ENCODE measurements at regions not wholly inside any gene's neighbourhood (a gene's known extent, or its start where the extent isn't known, plus 50 kb on each side); places are given as distances from the start of the nearest gene placed in this dataset.

DNA sequence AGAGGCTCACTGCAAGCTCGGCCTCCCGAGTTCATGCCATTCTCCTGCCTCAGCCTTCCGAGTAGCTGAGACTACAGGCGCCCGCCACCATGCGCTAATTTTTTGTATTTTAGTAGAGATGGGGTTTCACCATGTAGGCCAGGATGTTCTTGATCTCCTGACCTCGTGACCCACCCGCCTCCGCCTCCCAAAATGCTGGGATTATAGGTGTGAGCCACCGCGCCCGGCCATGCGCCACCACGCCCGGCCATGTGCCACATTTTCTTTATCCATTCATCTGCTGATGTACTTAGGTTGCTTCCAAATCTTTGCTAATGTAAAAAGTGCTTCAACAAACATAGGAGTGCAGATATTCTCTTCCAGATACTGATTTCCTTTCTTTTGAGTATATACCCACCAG is 408.6 kb downstream of the CAAP1 start:
- Histone ChIP-seq H4K20me1 (ENCODE audit: insufficient read depth, low read length) (no peaks in the 10 kb centered on the region), H3K9me3 (ENCODE audit: low read length) (no peaks in the 10 kb centered on the region), H3K36me3 (ENCODE audit: insufficient read depth, low read length) (no peaks in the 10 kb centered on the region), H3K4me2 (ENCODE audit: low read length) (no peak overlapping the region), H3K9me2 (ENCODE audit: insufficient read depth, low read length) (no peaks in the 10 kb centered on the region), H3K4me1 (ENCODE audit: insufficient read depth, low read length, poor library complexity, severe bottlenecking) (no peaks in the 10 kb centered on the region), H3K79me2 (ENCODE audit: insufficient read depth, low read depth, low read length) (no peaks in the 10 kb centered on the region), H3K27ac (ENCODE audit: low read depth, low read length, poor library complexity, severe bottlenecking) (no peak overlapping the region), H2AFZ (ENCODE audit: low read length) (no peak overlapping the region), H3K4me3 (ENCODE audit: low read depth, low read length, poor library complexity, severe bottlenecking) (no peak overlapping the region)
- intact Hi-C loops (cut with micrococcal nuclease; ENCODE audit: unreplicated experiment) = no loop called here
- ChIA-PET POLR2A (no interaction called here), CTCF (ENCODE audit: unreplicated experiment) (no interaction called here)
- no peak for DNase-seq (ENCODE audit: low spot score)
- no peak for TF ChIP-seq EZH2phosphoT487 (IDR thresholded peaks at IDR 0.05; ENCODE audit: borderline replicate concordance, low read depth, low read length)
- TF ChIP-seq, protein P1, sequence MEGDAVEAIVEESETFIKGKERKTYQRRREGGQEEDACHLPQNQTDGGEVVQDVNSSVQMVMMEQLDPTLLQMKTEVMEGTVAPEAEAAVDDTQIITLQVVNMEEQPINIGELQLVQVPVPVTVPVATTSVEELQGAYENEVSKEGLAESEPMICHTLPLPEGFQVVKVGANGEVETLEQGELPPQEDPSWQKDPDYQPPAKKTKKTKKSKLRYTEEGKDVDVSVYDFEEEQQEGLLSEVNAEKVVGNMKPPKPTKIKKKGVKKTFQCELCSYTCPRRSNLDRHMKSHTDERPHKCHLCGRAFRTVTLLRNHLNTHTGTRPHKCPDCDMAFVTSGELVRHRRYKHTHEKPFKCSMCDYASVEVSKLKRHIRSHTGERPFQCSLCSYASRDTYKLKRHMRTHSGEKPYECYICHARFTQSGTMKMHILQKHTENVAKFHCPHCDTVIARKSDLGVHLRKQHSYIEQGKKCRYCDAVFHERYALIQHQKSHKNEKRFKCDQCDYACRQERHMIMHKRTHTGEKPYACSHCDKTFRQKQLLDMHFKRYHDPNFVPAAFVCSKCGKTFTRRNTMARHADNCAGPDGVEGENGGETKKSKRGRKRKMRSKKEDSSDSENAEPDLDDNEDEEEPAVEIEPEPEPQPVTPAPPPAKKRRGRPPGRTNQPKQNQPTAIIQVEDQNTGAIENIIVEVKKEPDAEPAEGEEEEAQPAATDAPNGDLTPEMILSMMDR (conservative IDR thresholded peaks at IDR 0.05; ENCODE audit: low read length) = no peak
- no TSS peak for BruUV-seq (replicated peaks)

- TF ChIP-seq, protein P1 (conservative IDR thresholded peaks at IDR 0.05; ENCODE audit: low read length) = no peak
- no peak for TF ChIP-seq EZH2phosphoT487 (IDR thresholded peaks at IDR 0.05; ENCODE audit: borderline replicate concordance, low read depth, low read length)
- H4K20me1 ChIP-seq (ENCODE audit: insufficient read depth, low read length) = no peaks in the 10 kb centered on the region
- no peaks in the 10 kb centered on the region for H3K9me3 ChIP-seq (ENCODE audit: low read length)
- no peak overlapping the region for H3K4me2 ChIP-seq (ENCODE audit: low read length)
- POLR2A ChIA-PET = interaction anchor here (0.7 kb wide), 2 partner anchors 84 to 507 kb away, joined by 7 to 8 read pairs; no protein-coding TSS in a partner anchor
- DNase-seq (ENCODE audit: low spot score) = no peak
- intact Hi-C loops (cut with micrococcal nuclease; ENCODE audit: unreplicated experiment) = no loop called here
- H3K9me2 ChIP-seq (ENCODE audit: insufficient read depth, low read length) = no peaks in the 10 kb centered on the region
- H3K4me3 ChIP-seq (ENCODE audit: low read depth, low read length, poor library complexity, severe bottlenecking) = no peak overlapping the region
- CTCF ChIA-PET (ENCODE audit: unreplicated experiment) = no interaction called here
- no peaks in the 10 kb centered on the region for H3K79me2 ChIP-seq (ENCODE audit: insufficient read depth, low read depth, low read length)
- no peaks in the 10 kb centered on the region for H3K4me1 ChIP-seq (ENCODE audit: insufficient read depth, low read length, poor library complexity, severe bottlenecking)
- H2AFZ ChIP-seq (ENCODE audit: low read length) = no peak overlapping the region
- no peak overlapping the region for H3K27ac ChIP-seq (ENCODE audit: low read depth, low read length, poor library complexity, severe bottlenecking)
- no TSS peak for BruUV-seq (replicated peaks)
- H3K36me3 ChIP-seq (ENCODE audit: insufficient read depth, low read length) = no peaks in the 10 kb centered on the region
These were observed 414.6 kb downstream of the CAAP1 start for GRCh38 chr9:26477963-26478362.

GRCh38 chr9:26471261-26471660 is 421.3 kb downstream of the CAAP1 start:
- Histone ChIP-seq H4K20me1 (ENCODE audit: insufficient read depth, low read length) (no peaks in the 10 kb centered on the region), H3K27ac (ENCODE audit: low read depth, low read length, poor library complexity, severe bottlenecking) (no peak overlapping the region), H3K9me2 (ENCODE audit: insufficient read depth, low read length) (no peaks in the 10 kb centered on the region), H2AFZ (ENCODE audit: low read length) (no peak overlapping the region), H3K36me3 (ENCODE audit: insufficient read depth, low read length) (no peaks in the 10 kb centered on the region), H3K4me3 (ENCODE audit: low read depth, low read length, poor library complexity, severe bottlenecking) (no peak overlapping the region), H3K4me2 (ENCODE audit: low read length) (no peak overlapping the region), H3K79me2 (ENCODE audit: insufficient read depth, low read depth, low read length) (no peaks in the 10 kb centered on the region), H3K9me3 (ENCODE audit: low read length) (no peaks in the 10 kb centered on the region), H3K4me1 (ENCODE audit: insufficient read depth, low read length, poor library complexity, severe bottlenecking) (no peaks in the 10 kb centered on the region)
- TF ChIP-seq EZH2phosphoT487 (IDR thresholded peaks at IDR 0.05; ENCODE audit: borderline replicate concordance, low read depth, low read length) = no peak
- TF ChIP-seq, protein P1 (conservative IDR thresholded peaks at IDR 0.05; ENCODE audit: low read length) = no peak
- no TSS peak for BruUV-seq (replicated peaks)
- ChIA-PET CTCF (ENCODE audit: unreplicated experiment) (no interaction called here), POLR2A (no interaction called here)
- intact Hi-C loops (cut with micrococcal nuclease; ENCODE audit: unreplicated experiment) = no loop called here
- DNase-seq (ENCODE audit: low spot score) = no peak

All from OCI-LY7 (cell line).